ENCODE measurements at regions not wholly inside any gene's neighbourhood (a gene's known extent, or its start where the extent isn't known, plus 50 kb on each side); places are given as distances from the start of the nearest gene placed in this dataset.

- no peak overlapping the region for H3K4me3 ChIP-seq (ENCODE audit: low read depth, low read length)
- no peak for TF ChIP-seq CTCF (IDR thresholded peaks at IDR 0.05; ENCODE audit: insufficient read depth, low read depth, low read length, missing control alignments)
- no peak for DNase-seq (ENCODE audit: low read depth)
These were observed 145.7 kb downstream of the NXNL2 start for GRCh38 chr9:88680505-88681160.

DNA sequence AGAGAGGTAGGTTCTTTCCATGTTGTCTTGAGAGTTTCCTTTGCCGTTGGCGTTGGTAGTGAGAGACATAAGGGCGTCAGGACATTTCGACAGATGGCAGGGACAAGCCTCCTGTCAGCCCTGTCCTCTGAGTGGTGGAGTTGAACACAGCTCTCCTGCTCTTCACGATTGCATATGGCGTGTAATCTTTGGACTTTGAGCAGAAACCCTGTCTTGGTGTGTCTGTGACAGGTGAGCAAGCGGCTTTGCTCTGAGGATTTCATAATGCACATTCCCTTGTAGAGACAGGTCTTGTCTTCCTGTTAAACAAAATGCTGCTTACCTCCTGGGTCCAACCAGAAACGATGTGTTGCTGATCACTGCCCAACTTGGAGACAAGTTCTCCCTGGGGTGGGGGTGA is 146.5 kb downstream of the NXNL2 start:
- DNase-seq (ENCODE audit: low read depth), result no peak
- no peak overlapping the region for H3K4me3 ChIP-seq (ENCODE audit: low read depth, low read length)

DNA sequence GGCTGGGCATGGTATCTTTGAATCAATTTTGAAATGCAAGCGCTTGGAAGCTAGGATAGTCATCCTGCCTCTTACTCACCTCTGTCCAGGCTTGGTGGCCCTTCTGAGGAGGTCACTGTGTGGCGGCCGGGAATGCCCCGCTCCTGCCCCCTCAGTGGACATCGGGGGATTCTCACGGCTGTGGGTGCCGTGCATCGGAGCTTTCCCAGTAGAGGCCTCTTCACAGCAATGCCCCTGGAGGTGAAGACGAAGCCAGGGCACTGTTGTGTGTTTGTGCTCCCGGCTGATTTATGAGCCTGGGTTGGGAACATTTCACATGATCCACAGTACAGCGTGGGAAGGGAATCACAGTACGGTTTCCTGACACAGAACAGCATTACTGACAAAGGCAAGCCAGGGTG is 147.5 kb downstream of the NXNL2 start:
- DNase-seq (ENCODE audit: low read depth), result no peak
- no peak for TF ChIP-seq CTCF (IDR thresholded peaks at IDR 0.05; ENCODE audit: insufficient read depth, low read depth, low read length, missing control alignments)
- H3K4me3 ChIP-seq (ENCODE audit: low read depth, low read length), result no peak overlapping the region

More for the DNA sequence above, 146.5 kb downstream of the NXNL2 start:
- TF ChIP-seq CTCF (IDR thresholded peaks at IDR 0.05; ENCODE audit: insufficient read depth, low read depth, low read length, missing control alignments), result no peak

- no peak overlapping the region for H3K4me3 ChIP-seq (ENCODE audit: low read depth, low read length)
These were observed 149.1 kb downstream of the NXNL2 start for GRCh38 chr9:88684046-88684445.

GRCh38 chr9:88684845-88685244 is 149.9 kb downstream of the NXNL2 start:
- TF ChIP-seq CTCF (IDR thresholded peaks at IDR 0.05; ENCODE audit: insufficient read depth, low read depth, low read length, missing control alignments), result no peak
- DNase-seq (ENCODE audit: low read depth), result no peak
- H3K4me3 ChIP-seq (ENCODE audit: low read depth, low read length), result no peak overlapping the region

More at GRCh38 chr9:88684046-88684445, 149.1 kb downstream of the NXNL2 start:
- DNase-seq (ENCODE audit: low read depth), result no peak
- TF ChIP-seq CTCF (IDR thresholded peaks at IDR 0.05; ENCODE audit: insufficient read depth, low read depth, low read length, missing control alignments), result no peak

- DNase-seq (ENCODE audit: low read depth), result no peak
- TF ChIP-seq CTCF (IDR thresholded peaks at IDR 0.05; ENCODE audit: insufficient read depth, low read depth, low read length, missing control alignments), result no peak
- H3K4me3 ChIP-seq (ENCODE audit: low read depth, low read length), result no peak overlapping the region
These were observed 151.0 kb downstream of the NXNL2 start for GRCh38 chr9:88685966-88686365.

Measured in GM12865 (cell line).